ENCODE measurements at regions not wholly inside any gene's neighbourhood (a gene's known extent, or its start where the extent isn't known, plus 50 kb on each side); places are given as distances from the start of the nearest gene placed in this dataset.
"Not testable (repeated sequence)": the region's sequence is repeated elsewhere in the genome, so short reads cannot be mapped to it uniquely, and the experiment has no call there.

DNA sequence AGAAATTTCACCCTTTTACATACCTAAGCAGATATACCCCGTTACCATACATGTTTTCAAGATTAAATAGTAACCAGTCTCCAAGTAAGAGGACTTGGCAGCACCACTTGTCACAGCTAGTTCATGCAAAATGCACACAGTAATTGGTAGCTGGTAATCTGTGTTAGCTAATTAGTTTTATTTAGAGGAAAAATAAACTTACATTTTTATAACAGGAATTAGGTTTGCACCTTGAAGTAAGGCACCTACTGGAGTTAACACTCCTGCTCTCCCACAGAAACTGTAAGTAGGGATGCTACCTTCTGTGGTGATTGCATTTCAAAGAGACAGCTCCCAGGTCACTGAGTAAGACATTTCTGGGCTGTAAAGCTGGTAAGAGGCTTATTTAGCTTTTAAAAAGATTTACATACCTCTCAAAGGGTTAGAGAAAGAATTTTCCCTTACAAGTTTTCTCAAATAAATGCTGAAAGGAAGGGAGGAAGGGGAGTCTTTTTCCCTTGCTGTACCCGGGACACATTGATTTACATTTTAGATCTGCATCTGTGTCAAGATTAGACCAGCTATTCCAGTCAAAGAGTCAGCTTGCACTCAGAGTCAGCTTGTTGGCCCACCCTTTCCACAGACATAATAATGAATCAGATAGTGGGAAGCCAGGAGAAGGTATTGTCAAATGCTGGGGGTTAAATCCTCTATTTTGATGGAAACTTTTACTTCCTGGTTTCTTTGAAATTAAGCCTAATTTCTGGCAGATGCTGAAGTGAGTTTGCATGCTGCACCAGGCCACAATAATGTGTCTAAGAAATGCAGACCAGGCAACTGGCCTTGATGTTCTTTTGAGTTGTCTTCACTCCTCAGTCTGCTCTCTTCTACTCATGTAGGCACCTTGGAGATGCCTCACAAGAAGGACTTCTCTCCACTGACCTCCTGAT lies 77.6 kb upstream of the CHD2 start:
- DNase-seq (ENCODE audit: low spot score), result no peak

DNA sequence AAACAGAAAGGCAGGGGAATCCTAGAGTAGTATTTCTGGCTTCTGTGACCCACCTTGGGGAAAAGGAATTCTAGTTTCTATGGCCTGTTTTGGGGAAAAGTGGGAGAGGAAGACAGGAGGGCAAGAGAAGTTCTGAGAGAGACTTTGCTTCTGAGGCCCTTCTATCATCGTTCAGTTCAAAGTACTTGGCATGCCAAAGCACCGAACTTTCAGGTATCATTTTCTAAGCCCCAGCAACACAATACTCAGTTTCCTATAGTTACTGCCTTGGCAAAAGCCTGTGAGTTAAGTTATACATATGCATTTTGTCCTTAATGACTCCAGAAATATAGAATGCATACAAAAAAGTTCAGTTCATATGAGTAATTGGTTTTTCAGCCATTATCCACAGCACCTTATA lies 74.1 kb upstream of the CHD2 start:
- no peak for DNase-seq (ENCODE audit: low spot score)

DNA sequence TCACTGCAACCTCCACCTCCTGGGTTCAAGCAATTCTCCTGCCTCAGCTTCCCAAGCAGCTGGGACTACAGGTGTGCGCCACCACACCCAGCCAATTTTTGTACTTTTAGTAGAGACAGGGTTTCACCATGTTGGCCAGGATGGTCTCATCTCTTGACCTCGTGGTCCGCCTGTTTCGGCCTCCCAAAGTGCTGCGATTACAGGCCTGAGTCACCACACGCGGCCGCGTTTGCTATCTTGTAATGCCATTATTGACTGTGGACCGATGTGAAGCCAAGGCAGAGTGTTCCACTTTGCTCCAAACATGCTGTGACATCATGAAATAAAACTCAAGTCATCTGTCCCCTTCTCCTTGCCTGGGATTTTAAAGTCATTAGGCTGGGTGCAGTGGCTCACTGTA lies 72.1 kb upstream of the CHD2 start:
- not testable (repeated sequence) for DNase-seq (ENCODE audit: low spot score)

- DNase-seq (ENCODE audit: low spot score), result no peak
Observed at GRCh38 chr15:92829875-92830274, 70.2 kb upstream of the CHD2 start.

DNA sequence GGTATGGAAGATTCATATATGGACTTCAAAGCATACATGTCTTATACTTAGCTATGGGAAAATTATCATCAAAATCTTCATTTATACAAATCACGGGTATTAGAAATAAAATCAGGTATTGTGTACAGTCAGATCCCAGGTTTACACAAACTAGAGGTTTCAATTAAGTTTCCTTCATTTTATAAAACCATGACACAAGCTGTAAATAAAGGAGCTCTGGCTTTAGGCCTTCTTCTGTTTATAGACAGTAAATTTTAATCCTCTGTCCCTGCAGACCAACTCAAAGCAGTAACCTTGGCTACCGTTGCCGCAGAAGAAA lies 68.8 kb upstream of the CHD2 start:
- no peak for DNase-seq (ENCODE audit: low spot score)

DNA sequence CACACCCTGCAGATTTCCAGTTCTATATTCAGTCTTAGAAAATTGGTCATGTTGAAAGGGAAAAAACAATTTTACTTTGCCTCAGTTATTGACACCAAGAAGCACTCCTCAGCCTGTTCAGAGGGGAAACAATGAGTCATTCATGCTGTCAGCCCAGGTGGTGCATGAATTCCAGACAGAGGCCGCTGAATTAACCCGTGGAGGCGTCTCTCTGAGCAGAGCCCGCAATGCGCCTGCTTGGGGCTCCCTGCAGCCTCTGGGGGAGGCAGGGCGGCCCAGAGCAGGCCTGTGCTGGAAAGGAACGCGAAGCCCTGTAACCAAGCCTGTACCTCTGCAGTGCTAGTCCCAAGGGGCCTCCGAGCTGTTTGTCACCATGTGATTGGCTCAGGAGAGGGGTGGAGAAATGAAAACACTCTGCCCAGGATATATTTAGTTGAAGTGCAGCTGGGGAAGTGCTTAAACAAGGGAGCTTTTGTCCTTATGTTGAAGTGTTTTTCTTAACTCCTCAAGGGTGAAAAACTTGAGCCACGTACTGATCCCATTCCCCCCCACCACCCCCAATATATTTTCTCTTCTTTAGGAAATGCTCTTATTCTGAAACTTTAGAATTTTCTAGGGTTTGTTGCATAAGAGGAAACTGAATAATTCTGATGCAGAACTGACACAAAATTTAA lies 68.3 kb upstream of the CHD2 start:
- peak; percentile 94 for DNase-seq (ENCODE audit: low spot score)

- no peak for DNase-seq (ENCODE audit: low spot score)
Observed at GRCh38 chr15:92833106-92833433, 67.1 kb upstream of the CHD2 start.

- no peak for DNase-seq (ENCODE audit: low spot score)
Observed at GRCh38 chr15:92833493-92834271, 66.4 kb upstream of the CHD2 start.

GRCh38 chr15:92839696-92840095 lies 60.4 kb upstream of the CHD2 start:
- no peak for DNase-seq (ENCODE audit: low spot score)

- no peak for DNase-seq (ENCODE audit: low spot score)
Observed at GRCh38 chr15:92840149-92840548, 60.0 kb upstream of the CHD2 start.

GRCh38 chr15:92843326-92843725 lies 56.8 kb upstream of the CHD2 start:
- no peak for DNase-seq (ENCODE audit: low spot score)

DNA sequence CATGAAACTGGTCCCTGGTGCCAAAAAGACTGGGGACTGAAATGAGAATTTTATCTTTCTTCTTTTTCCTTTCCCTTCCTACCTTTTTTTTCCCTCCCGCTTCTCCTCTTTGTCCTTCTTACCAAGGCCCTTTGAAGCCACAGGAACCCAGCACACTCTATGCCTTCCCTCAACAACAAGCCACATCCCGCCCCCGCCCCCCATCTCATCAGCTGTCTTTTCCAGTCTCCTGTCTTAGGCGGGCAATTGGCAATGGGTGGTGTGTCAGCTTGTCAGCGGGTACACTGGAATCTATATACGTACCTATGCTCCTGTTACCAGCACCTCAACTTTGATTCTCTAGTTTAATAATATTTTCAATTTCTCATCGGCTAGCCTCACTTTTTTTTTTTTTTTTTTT lies 56.3 kb upstream of the CHD2 start:
- no peak for DNase-seq (ENCODE audit: low spot score)

GRCh38 chr15:92845126-92845508 lies 55.0 kb upstream of the CHD2 start:
- DNase-seq (ENCODE audit: low spot score), result no peak

- no peak for DNase-seq (ENCODE audit: low spot score)
Observed at GRCh38 chr15:92846741-92847140, 53.4 kb upstream of the CHD2 start.

DNA sequence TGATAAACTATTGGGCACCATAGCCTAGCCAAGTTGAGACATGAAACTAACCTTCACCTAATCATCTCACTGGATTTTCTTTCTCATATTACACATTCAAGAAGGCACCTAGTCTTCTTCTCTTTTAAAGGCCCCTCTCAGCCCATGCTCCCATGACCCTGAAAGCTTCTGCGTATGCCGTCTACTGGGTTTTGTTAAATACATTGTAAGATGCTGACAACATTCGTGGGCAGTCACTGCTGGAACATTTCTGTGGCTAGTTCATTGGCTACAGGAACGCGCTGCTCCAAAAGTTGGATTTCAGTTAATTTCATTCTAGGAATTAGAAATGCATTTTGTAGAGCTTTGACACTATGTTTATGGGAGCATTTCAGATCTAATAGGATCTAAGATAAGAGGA lies 52.3 kb upstream of the CHD2 start:
- no peak for DNase-seq (ENCODE audit: low spot score)

DNA sequence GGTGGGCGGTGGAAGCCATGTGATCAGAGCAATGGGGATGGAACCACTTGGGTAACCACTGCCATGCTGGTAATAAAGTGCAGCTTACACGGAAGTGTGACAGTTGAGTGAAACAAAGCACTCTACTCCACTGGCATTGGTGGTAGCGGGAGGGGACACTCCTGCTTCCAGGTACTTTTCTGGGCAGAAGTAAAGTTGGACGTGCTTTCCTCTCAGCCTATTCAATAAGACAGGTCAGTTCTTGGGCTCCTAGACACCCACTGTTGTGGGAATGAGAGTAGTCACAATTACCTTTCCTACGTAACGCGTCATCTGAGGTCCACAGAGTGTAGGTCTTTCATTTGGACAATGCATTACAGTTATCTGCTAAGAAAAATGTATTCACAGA lies 51.7 kb upstream of the CHD2 start:
- DNase-seq (ENCODE audit: low spot score), result no peak

DNA sequence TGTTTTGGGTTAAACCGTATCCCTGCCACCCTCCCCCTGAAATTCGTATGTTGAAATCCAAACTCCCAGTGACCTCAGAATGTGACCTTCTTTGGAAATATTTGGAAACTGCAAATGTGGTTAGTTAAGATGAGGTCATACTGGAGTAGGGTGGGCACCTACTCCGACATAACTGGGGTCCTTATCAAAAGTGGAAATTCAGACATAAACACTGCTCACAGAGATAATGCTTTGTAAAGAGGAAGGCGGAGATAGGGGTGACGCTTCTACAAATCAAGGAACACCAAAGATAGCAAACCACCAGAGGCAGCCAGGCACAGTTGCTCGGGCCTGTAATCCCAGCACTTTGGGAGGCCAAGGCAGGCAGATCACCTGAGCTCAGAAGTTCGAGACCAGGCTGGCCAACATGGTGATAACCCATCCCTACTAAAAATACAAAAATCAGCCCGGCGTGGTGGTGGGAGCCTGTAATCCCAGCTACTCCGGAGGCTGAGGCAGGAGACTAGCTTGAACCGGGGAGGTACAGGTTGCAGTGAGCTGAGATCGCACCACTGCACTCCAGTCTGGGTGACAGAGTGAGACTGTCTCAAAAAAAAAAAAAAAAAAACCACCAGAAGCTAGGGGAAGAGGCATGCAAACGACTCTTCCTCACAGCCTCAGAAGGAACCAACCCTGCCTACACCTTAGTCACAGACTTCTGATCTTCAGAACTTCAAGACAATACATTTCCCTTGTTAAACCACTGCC lies 51.1 kb upstream of the CHD2 start:
- no peak for DNase-seq (ENCODE audit: low spot score)

- not testable (repeated sequence) for DNase-seq (ENCODE audit: low spot score)
Observed at GRCh38 chr15:92850218-92850617, 49.9 kb upstream of the CHD2 start.
